HG03039 (cell line): ENCODE measurements at regions not wholly inside any gene's neighbourhood (a gene's known extent, or its start where the extent isn't known, plus 50 kb on each side); places are given as distances from the start of the nearest gene placed in this dataset.
A peak's percentile ranks its signal among the peaks of the same experiment; 100 is the strongest.

Experiments used
- ATAC-seq: cut with Tn5 transposase; IDR thresholded peaks from one replicate; pipeline ENCODE4 v1.9.1; 2021; ENCODE audit warnings: mild to moderate bottlenecking, moderate library complexity; ENCODE audit not compliant: unreplicated experiment

GRCh38 chr12:124399622-124400021 is 104.7 kb downstream of the RFLNA start:
- no peak for ATAC-seq

- ATAC-seq: no peak
These were observed 103.8 kb downstream of the RFLNA start for GRCh38 chr12:124398578-124399227.

- ATAC-seq: no peak
These were observed 103.1 kb downstream of the RFLNA start for GRCh38 chr12:124397807-124398577.

GRCh38 chr12:124397399-124397679 is 102.4 kb downstream of the RFLNA start:
- ATAC-seq: no peak

GRCh38 chr12:124396544-124397398 is 101.9 kb downstream of the RFLNA start:
- no peak for ATAC-seq

- ATAC-seq: no peak
These were observed 101.1 kb downstream of the RFLNA start for GRCh38 chr12:124395986-124396385.

- no peak for ATAC-seq
These were observed 100.4 kb downstream of the RFLNA start for GRCh38 chr12:124395284-124395752.

GRCh38 chr12:124394462-124395128 is 99.7 kb downstream of the RFLNA start:
- no peak for ATAC-seq

GRCh38 chr12:124393831-124394230 is 98.9 kb downstream of the RFLNA start:
- no peak for ATAC-seq

- ATAC-seq: no peak
These were observed 98.5 kb downstream of the RFLNA start for GRCh38 chr12:124393414-124393790.

GRCh38 chr12:124392667-124393413 is 97.9 kb downstream of the RFLNA start:
- ATAC-seq: no peak

- ATAC-seq: no peak
These were observed 97.4 kb downstream of the RFLNA start for GRCh38 chr12:124392271-124392666.

GRCh38 chr12:124391340-124392261 is 96.7 kb downstream of the RFLNA start:
- peak; percentile 38 for ATAC-seq

- ATAC-seq: no peak
These were observed 95.7 kb downstream of the RFLNA start for GRCh38 chr12:124390442-124391097.

- no peak for ATAC-seq
These were observed 95.0 kb downstream of the RFLNA start for GRCh38 chr12:124389725-124390441.

- ATAC-seq: no peak
These were observed 94.3 kb downstream of the RFLNA start for GRCh38 chr12:124389138-124389724.

- ATAC-seq: no peak
These were observed 93.8 kb downstream of the RFLNA start for GRCh38 chr12:124388679-124389137.
